Cardiac muscle cell (in vitro differentiated cells and primary cell): ENCODE measurements at regions not wholly inside any gene's neighbourhood (a gene's known extent, or its start where the extent isn't known, plus 50 kb on each side); places are given as distances from the start of the nearest gene placed in this dataset.

Experiments used
- DNase-seq, 2 donors: peaks; one replicate each; pipeline versions ENCODE4 v3.0.0 to v3.0.0-alpha.2; 2010 to 2017; ENCODE audit warnings: low read depth in 1 of 2, low spot score in 1 of 2
- H3K27ac ChIP-seq: fragments of 200-600 bp; sonication (generic); 2 replicates; pipeline ENCODE4 v1.5.1; 2016
- H3K27me3 ChIP-seq: fragments of 200-600 bp; sonication (generic); 2 replicates; pipeline ENCODE4 v1.6.0; 2016; ENCODE audit warnings: control low read depth
- H3K36me3 ChIP-seq: fragments of 200-600 bp; sonication (generic); 2 replicates; pipeline ENCODE4 v1.5.1; 2016; ENCODE audit warnings: control low read depth
- H3K4me1 ChIP-seq: fragments of 200-600 bp; sonication (generic); 2 replicates; pipeline ENCODE4 v1.8.1; 2017; ENCODE audit warnings: low read depth, mild to moderate bottlenecking, mixed run types
- H3K4me3 ChIP-seq: fragments of 200-600 bp; sonication (generic); 2 replicates; pipeline ENCODE4 v1.5.1; 2016; ENCODE audit warnings: mild to moderate bottlenecking
- H3K9me3 ChIP-seq: fragments of 200-600 bp; sonication (generic); 2 replicates; pipeline ENCODE4 v1.5.1; 2017; ENCODE audit warnings: low read depth, mild to moderate bottlenecking, control low read depth
- TF ChIP-seq, protein P1 (sequence below): IDR thresholded peaks from 2 replicates; pipeline ENCODE4 v1.5.1; 2012; ENCODE audit warnings: low read depth, mild to moderate bottlenecking, low read length

- no peak for DNase-seq
- H3K27ac ChIP-seq, result no peak overlapping the region
- H3K4me1 ChIP-seq, result no peaks in the 10 kb centered on the region
- H3K36me3 ChIP-seq, result no peaks in the 10 kb centered on the region
- no peaks in the 10 kb centered on the region for H3K9me3 ChIP-seq
- no peaks in the 10 kb centered on the region for H3K27me3 ChIP-seq
- TF ChIP-seq, protein P1, sequence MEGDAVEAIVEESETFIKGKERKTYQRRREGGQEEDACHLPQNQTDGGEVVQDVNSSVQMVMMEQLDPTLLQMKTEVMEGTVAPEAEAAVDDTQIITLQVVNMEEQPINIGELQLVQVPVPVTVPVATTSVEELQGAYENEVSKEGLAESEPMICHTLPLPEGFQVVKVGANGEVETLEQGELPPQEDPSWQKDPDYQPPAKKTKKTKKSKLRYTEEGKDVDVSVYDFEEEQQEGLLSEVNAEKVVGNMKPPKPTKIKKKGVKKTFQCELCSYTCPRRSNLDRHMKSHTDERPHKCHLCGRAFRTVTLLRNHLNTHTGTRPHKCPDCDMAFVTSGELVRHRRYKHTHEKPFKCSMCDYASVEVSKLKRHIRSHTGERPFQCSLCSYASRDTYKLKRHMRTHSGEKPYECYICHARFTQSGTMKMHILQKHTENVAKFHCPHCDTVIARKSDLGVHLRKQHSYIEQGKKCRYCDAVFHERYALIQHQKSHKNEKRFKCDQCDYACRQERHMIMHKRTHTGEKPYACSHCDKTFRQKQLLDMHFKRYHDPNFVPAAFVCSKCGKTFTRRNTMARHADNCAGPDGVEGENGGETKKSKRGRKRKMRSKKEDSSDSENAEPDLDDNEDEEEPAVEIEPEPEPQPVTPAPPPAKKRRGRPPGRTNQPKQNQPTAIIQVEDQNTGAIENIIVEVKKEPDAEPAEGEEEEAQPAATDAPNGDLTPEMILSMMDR, result no peak
- no peak overlapping the region for H3K4me3 ChIP-seq
Measured at GRCh38 chr10:123240250-123240649, 86.0 kb downstream of the BUB3 start.

DNA sequence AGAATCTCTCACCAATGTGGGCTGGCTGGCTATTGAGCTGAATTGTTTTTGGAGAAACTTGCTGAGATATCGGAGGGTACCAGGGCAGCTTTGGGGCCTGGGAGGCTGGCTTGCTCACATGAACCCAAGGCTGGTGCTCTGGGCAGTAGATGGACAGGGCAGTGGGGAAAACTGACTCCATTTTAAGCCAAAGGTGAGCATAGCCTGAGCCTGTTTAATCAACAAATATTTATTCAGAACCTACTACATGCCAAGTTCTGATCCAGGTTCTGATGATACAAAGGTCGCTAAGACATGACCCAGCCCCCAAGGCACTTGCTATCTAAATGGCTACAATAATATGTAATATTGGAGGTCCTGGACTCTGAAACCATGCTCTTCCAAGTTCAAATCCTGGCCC is 86.6 kb downstream of the BUB3 start:
- TF ChIP-seq, protein P1, result no peak
- no peaks in the 10 kb centered on the region for H3K36me3 ChIP-seq
- H3K4me1 ChIP-seq, result no peaks in the 10 kb centered on the region
- DNase-seq, result no peak
- H3K27me3 ChIP-seq, result no peaks in the 10 kb centered on the region
- no peak overlapping the region for H3K27ac ChIP-seq
- no peaks in the 10 kb centered on the region for H3K9me3 ChIP-seq
- no peak overlapping the region for H3K4me3 ChIP-seq

DNA sequence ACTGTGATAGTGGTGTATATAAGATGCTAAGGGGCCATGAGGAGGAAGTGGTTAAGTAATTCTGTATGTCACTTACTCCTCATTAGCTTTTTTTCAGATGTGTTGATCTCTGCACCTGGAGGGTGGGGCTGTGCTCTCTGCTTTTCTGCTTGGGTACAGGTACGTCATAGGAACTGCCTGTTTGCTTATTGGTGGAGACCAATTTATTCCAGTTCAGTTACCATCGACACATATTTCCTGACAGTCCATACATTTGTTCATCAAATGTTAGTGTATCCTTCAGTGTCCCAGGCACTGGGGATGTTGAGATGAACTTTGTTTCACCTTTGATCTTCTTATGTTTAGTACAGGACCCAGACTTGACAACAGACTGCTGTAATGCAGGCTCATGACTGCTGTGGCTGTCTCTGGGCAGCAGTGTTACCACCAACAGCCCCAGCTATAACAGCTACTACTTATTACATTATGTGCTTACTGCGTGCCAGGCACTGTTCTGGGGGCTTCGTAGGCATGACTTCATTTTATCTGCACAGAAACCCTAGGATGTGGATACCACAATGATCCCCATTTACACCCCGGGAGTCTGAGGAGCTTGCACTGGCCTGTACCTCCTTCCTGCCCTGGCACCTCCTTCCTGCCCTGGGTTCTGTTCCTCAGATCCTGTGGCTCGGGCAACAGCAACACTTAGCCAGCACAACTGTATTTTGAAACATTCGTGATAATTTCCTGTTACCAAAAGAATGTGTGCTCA is 87.4 kb downstream of the BUB3 start:
- Histone ChIP-seq H3K4me1 (no peaks in the 10 kb centered on the region), H3K36me3 (no peaks in the 10 kb centered on the region), H3K27ac (no peak overlapping the region), H3K9me3 (no peaks in the 10 kb centered on the region), H3K4me3 (no peak overlapping the region), H3K27me3 (no peaks in the 10 kb centered on the region)
- TF ChIP-seq, protein P1, result no peak
- DNase-seq, result peak in 1 of 2 donors; percentile 6

- H3K27ac ChIP-seq, result no peak overlapping the region
Measured at GRCh38 chr10:123244747-123245146, 90.5 kb downstream of the BUB3 start.

DNA sequence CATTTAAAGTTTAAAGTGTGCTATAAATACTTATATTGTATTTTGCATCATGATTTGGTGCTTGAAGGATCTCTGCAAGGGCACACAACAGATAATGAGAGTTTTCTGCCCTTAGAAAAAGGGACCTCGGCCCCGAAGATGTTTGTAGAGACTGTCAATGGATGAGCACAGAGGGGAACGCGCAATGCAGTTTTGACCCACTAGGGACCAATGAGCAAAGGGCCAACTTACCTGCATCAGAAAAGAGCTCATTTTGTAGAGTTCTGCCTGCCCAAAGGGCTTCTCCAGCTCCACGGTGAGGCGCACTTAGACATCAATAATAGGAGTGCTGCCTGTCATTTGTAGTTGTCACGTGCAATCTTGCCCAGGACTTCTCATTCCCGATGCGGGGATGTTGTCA is 91.1 kb downstream of the BUB3 start:
- no peaks in the 10 kb centered on the region for H3K36me3 ChIP-seq
- H3K4me1 ChIP-seq, result no peaks in the 10 kb centered on the region
- TF ChIP-seq, protein P1, result no peak
- no peak overlapping the region for H3K27ac ChIP-seq
- DNase-seq, result no peak
- no peak overlapping the region for H3K4me3 ChIP-seq
- no peaks in the 10 kb centered on the region for H3K27me3 ChIP-seq
- H3K9me3 ChIP-seq, result no peaks in the 10 kb centered on the region

More at GRCh38 chr10:123244747-123245146, 90.5 kb downstream of the BUB3 start:
- DNase-seq, result no peak
- Histone ChIP-seq H3K36me3 (no peaks in the 10 kb centered on the region), H3K4me1 (no peaks in the 10 kb centered on the region), H3K4me3 (no peak overlapping the region), H3K9me3 (no peaks in the 10 kb centered on the region), H3K27me3 (no peaks in the 10 kb centered on the region)
- TF ChIP-seq, protein P1, result no peak
